Astrocyte of the spinal cord (primary cell): ENCODE measurements at regions not wholly inside any gene's neighbourhood (a gene's known extent, or its start where the extent isn't known, plus 50 kb on each side); places are given as distances from the start of the nearest gene placed in this dataset.

Experiments used
- DNase-seq: peaks from one replicate; pipeline ENCODE4 v3.0.0; 2011; ENCODE audit warnings: low read depth, low spot score
- H3K4me3 ChIP-seq: 2 replicates; pipeline ENCODE4 v1.5.1; 2011; ENCODE audit warnings: low read depth, mild to moderate bottlenecking, low read length, moderate library complexity
- in situ Hi-C: cut with HindIII; loops from 2 replicates; pipeline ENCODE4 v1.10.0; 2017; ENCODE audit warnings: low sequenced_read_pairs
- TF ChIP-seq, protein P1 (sequence below): IDR thresholded peaks from 2 replicates; pipeline ENCODE4 v1.5.1; 2012; ENCODE audit warnings: low read depth, mild to moderate bottlenecking, low read length, inconsistent platforms

DNA sequence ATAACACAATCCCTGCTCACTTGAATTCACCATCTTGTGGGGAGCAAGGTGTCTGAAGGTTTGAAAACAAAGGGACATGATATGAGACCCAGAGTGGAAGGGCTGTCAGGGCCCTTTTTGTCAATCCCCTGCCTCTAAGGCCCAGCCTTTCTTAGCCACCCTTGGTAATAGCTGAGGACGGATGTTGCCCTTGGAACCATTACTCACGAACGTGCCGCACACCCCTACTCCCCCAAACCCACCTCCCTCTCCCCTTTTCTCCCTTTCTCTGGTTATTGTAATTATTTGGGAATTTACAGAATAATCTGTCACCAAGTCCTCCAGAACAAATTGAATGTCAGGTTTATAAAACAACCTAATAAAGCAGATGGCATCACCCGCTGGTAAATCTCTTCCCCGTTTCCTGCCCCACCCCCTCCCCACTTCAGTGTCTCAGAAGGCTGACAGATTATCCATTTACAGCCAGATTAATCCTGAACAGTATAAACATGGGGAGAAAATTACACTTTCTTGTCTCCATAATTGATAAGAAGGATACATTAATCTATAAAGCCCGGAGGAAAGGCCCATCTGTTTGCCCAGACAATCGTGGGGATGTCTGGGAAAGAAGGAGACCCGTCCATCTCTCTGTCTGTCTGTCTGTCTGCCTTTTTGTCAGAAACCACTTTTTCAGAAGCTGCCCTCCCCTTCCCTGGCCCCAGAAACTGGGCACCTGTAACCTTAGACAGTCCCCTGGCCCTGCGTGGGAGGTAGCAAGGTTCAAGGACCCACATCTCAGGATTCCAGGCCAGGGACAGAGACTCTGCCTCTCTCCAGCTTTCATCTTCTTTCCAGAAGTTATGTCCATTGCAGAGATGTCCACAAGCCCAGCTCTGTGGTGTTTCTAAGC is 60.6 kb upstream of the CD34 start:
- no peak overlapping the region for H3K4me3 ChIP-seq
- TF ChIP-seq, protein P1, sequence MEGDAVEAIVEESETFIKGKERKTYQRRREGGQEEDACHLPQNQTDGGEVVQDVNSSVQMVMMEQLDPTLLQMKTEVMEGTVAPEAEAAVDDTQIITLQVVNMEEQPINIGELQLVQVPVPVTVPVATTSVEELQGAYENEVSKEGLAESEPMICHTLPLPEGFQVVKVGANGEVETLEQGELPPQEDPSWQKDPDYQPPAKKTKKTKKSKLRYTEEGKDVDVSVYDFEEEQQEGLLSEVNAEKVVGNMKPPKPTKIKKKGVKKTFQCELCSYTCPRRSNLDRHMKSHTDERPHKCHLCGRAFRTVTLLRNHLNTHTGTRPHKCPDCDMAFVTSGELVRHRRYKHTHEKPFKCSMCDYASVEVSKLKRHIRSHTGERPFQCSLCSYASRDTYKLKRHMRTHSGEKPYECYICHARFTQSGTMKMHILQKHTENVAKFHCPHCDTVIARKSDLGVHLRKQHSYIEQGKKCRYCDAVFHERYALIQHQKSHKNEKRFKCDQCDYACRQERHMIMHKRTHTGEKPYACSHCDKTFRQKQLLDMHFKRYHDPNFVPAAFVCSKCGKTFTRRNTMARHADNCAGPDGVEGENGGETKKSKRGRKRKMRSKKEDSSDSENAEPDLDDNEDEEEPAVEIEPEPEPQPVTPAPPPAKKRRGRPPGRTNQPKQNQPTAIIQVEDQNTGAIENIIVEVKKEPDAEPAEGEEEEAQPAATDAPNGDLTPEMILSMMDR, result no peak
- no peak for DNase-seq
- in situ Hi-C loops, result no loop called here

DNA sequence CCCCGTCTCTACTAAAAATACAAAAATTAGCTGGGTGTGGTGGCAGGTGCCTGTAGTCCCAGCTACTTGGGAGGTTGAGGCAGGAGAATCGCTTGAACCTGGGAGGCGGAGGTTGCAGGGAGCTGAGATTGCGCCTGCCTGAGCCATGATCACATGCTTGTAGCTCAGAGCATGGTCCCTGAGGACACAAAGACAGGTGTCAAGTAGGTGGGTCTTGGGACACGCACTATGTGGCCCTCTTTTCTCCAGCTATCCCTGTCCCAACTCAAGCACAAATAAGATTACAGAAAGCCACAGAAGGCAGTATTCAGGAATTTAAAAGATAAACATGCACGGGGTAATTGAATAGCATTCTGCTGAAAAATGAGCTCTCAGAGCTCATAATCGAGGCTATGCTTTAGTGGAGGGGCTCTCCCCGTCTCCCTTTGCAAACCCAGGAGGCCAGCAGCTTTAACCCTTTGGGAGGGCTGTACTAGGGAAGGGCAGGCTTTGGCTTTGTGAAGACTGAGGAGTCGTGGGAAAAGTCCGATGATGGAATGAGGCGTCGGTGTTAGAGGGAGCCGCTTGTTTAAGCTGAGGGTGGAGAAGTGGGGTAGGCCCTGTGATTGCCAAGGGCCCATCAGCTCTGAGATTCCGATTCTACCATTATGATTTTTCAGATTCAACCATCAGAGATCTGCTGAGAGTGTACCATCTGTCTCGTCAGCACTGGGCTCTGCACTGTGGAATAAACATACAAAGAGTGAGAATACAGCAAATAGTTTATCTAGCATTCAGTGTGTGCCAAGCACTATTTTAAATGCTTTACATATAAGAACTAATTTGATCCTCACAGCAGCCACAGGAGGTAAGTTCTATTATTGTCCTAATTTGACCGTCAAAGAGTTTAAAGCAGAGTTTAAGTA is 59.7 kb upstream of the CD34 start:
- no peak overlapping the region for H3K4me3 ChIP-seq
- DNase-seq, result no peak
- in situ Hi-C loops, result no loop called here
- TF ChIP-seq, protein P1, result no peak

DNA sequence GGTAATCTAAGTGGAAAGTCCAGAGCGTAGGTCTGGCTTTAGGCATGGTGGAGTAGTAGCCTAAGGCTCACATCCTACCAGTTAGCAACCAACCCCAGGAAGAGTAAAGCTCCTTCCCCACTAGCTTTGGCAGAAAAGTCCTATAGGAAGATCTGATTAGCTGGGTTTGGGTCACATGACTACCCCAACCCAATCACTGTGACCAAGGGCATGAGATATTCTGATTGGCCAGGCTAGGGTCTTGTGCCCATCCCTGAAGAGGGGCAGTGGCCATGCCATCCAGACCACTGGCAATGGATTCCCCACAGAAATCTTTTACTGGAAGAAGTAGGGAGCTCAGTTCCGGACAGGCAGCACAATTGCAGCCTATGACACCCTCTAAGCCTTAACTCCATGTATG is 58.6 kb upstream of the CD34 start:
- H3K4me3 ChIP-seq, result no peak overlapping the region
- DNase-seq, result no peak
- in situ Hi-C loops, result no loop called here
- TF ChIP-seq, protein P1, result no peak

DNA sequence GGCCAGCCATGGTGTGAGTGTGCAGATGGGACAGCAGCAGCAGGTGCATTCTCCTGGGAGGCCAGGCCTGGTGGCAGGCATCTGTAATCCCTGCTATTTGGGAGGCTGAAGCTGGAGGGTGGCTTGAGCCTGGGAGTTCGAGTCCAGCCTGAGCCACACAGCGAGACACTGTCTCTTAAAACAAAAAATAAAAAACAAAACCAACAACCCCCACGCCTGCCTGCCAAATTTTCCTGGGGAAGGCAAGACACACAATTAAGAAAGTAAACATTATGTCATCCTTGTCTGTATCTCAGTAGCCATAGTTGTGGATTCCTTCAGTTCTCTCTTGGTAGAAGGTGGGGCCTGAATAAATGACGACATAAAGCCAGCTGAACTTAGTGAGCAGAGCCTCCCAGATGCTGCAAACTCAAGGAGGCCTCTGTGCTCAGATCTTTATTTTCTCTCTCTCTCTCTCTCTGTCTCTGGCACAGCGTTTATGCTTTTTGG is 57.6 kb upstream of the CD34 start:
- no peak overlapping the region for H3K4me3 ChIP-seq
- TF ChIP-seq, protein P1, result no peak
- in situ Hi-C loops, result no loop called here
- DNase-seq, result no peak

DNA sequence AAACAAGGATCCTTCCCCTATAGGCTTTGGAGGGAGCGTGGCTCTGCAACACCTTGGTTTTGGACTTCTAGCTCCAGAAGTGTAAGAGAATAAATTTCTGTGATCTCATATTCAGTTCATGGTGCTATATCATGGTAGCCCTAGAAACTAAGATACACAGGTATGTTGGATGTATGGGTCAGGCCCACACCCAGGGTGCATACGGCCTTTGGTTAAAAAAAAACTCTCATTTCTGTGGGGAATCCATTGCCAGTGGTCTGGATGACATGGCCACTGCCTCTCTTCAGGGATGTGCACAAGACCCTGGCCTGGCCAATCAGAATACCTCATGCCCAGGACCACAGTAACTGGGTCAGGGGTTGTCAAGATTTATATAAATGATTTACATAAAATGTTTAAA is 56.8 kb upstream of the CD34 start:
- in situ Hi-C loops, result no loop called here
- H3K4me3 ChIP-seq, result no peak overlapping the region
- no peak for DNase-seq
- TF ChIP-seq, protein P1, result no peak

DNA sequence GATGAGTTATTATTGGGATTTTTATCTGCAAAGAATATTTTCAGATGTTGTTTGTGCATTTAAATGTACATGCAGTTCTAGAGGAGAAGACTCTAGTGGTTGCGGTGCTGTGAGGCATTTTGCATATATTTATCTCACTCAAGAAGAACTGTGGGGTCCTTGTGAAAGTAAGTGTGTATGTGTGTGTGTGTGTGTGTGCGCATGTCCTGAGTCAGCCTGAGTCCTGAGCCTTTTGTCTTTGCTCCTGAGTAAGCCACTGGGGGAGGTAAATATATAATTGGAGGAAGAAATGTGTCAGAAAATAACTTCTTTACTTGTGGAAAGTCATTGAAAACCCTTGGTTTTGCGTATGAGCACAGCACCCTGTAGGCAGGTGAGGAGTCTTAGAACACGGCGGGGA is 55.6 kb upstream of the CD34 start:
- no peak overlapping the region for H3K4me3 ChIP-seq
- in situ Hi-C loops, result no loop called here
- TF ChIP-seq, protein P1, result no peak
- DNase-seq, result no peak
